IMR-90 (cell line): ENCODE measurements at regions not wholly inside any gene's neighbourhood (a gene's known extent, or its start where the extent isn't known, plus 50 kb on each side); places are given as distances from the start of the nearest gene placed in this dataset.

Experiments
- ATAC-seq: fragments of 200-7000 bp; cut with Tn5 transposase; 2 replicates; pipeline ENCODE4 v1.9.1; 2020; ENCODE audit warnings: low read depth, mild to moderate bottlenecking, moderate library complexity
- BruUV-seq: library from RNA; stranded (reverse); fragments of 400-500 nt; replicated peaks from 2 replicates; lab custom pipeline; 2021; lab: Mats Ljungman, UMichigan
- CTCF ChIA-PET: fragments of 300-600 bp; formaldehyde crosslinking; extraction: SDS; loops from one replicate; lab custom pipeline; 2021; ENCODE audit warnings: antibody characterized with exemption; lab: Yijun Ruan, JAX
- POLR2A ChIA-PET: fragments of 300-600 bp; sonication (Branson Sonifier 250); formaldehyde crosslinking; loops from one replicate; lab custom pipeline; 2022; ENCODE audit warnings: antibody characterized with exemption; ENCODE audit not compliant: unreplicated experiment; lab: Charles Lee
- DNase-seq: peaks from one replicate; pipeline ENCODE4 v3.0.0; 2013
- H2AFZ ChIP-seq: replicated peaks from 2 replicates; pipeline ENCODE3; 2013; ENCODE audit warnings: low read length, mild to moderate bottlenecking; ENCODE audit not compliant: poor library complexity
- H2AK5ac ChIP-seq: 2 replicates; pipeline ENCODE4 v1.6.1; 2013; ENCODE audit warnings: low read depth, low read length, inconsistent platforms
- H2AK9ac ChIP-seq: replicated peaks from 2 replicates; pipeline ENCODE3; 2013; ENCODE audit warnings: mild to moderate bottlenecking, low read depth, low read length, moderate library complexity; ENCODE audit not compliant: poor library complexity
- H2BK120ac ChIP-seq: 2 replicates; pipeline ENCODE4 v1.6.1; 2013; ENCODE audit warnings: low read depth, low read length, inconsistent platforms
- H2BK15ac ChIP-seq: 3 replicates; pipeline ENCODE4 v1.6.1; 2013; ENCODE audit warnings: low read depth, low read length, inconsistent platforms
- H2BK20ac ChIP-seq: 2 replicates; pipeline ENCODE4 v1.6.1; 2013; ENCODE audit warnings: low read depth, mild to moderate bottlenecking, inconsistent platforms, low read length, moderate library complexity
- H2BK5ac ChIP-seq: 2 replicates; pipeline ENCODE4 v1.6.1; 2013; ENCODE audit warnings: mild to moderate bottlenecking, low read depth, low read length, inconsistent platforms; ENCODE audit not compliant: poor library complexity, severe bottlenecking
- H3K14ac ChIP-seq: replicated peaks from 2 replicates; pipeline ENCODE4 v1.6.1; 2013; ENCODE audit warnings: low read depth, low read length, inconsistent platforms
- H3K18ac ChIP-seq: 2 replicates; pipeline ENCODE4 v1.6.1; 2013; ENCODE audit warnings: low read depth, low read length, control low read depth
- H3K23ac ChIP-seq: 2 replicates; pipeline ENCODE4 v1.6.1; 2013; ENCODE audit warnings: low read depth, low read length, inconsistent platforms
- H3K27ac ChIP-seq: 2 replicates; pipeline ENCODE4 v1.5.1; 2013; ENCODE audit warnings: mild to moderate bottlenecking, control low read depth, low read length; ENCODE audit not compliant: insufficient read depth
- H3K27me3 ChIP-seq: 2 replicates; pipeline ENCODE4 v1.6.1; 2013; ENCODE audit warnings: low read length; ENCODE audit not compliant: control insufficient read depth, insufficient read depth
- H3K36me3 ChIP-seq: 2 replicates; pipeline ENCODE4 v1.6.1; 2013; ENCODE audit warnings: low read length, mixed read lengths; ENCODE audit not compliant: control insufficient read depth, insufficient read depth
- H3K4ac ChIP-seq: 2 replicates; pipeline ENCODE4 v1.6.1; 2013; ENCODE audit warnings: low read depth, low read length, inconsistent platforms
- H3K4me1 ChIP-seq: 2 replicates; pipeline ENCODE4 v1.6.1; 2013; ENCODE audit warnings: low read length, mixed read lengths; ENCODE audit not compliant: control insufficient read depth, insufficient read depth
- H3K4me2 ChIP-seq: 2 replicates; pipeline ENCODE4 v1.6.1; 2013; ENCODE audit warnings: low read depth, mild to moderate bottlenecking, control low read depth, low read length, moderate library complexity
- H3K4me3 ChIP-seq: 2 replicates; pipeline ENCODE4 v1.5.1; 2013; ENCODE audit warnings: low read depth, mild to moderate bottlenecking, control low read depth, low read length, moderate library complexity; ENCODE audit not compliant: insufficient read depth
- H3K56ac ChIP-seq: 2 replicates; pipeline ENCODE4 v1.6.1; 2013; ENCODE audit warnings: low read length, inconsistent platforms; ENCODE audit not compliant: insufficient read depth; ENCODE audit errors: extremely low read depth
- H3K79me1 ChIP-seq, 2 experiments: 2 replicates each; pipeline ENCODE4 v1.6.1; 2013; ENCODE audit warnings: low read length in 2 of 2, inconsistent platforms in 1 of 2, low read depth in 1 of 2
- H3K9ac ChIP-seq: 2 replicates; pipeline ENCODE4 v1.6.1; 2013; ENCODE audit warnings: low read depth, low read length, control low read depth
- H3K9me1 ChIP-seq: 2 replicates; pipeline ENCODE4 v1.6.1; 2013; ENCODE audit warnings: low read length, inconsistent platforms; ENCODE audit not compliant: insufficient read depth
- H3K9me3 ChIP-seq: 2 replicates; pipeline ENCODE4 v1.6.1; 2013; ENCODE audit warnings: low read length; ENCODE audit not compliant: control insufficient read depth, insufficient read depth
- H4K20me1 ChIP-seq: 2 replicates; pipeline ENCODE4 v1.6.1; 2013; ENCODE audit warnings: low read length, inconsistent platforms; ENCODE audit not compliant: insufficient read depth
- H4K5ac ChIP-seq: 2 replicates; pipeline ENCODE4 v1.6.1; 2013; ENCODE audit warnings: mild to moderate bottlenecking, low read depth, low read length, control low read depth
- H4K8ac ChIP-seq, 2 experiments: 2 replicates each; pipeline ENCODE4 v1.6.1; 2013; ENCODE audit warnings: low read depth in 2 of 2, low read length in 2 of 2, control low read depth in 1 of 2, inconsistent platforms in 1 of 2
- H4K91ac ChIP-seq: 2 replicates; pipeline ENCODE4 v1.6.1; 2013; ENCODE audit warnings: low read depth, low read length, inconsistent platforms; ENCODE audit not compliant: insufficient read depth
- BHLHE40 ChIP-seq: fragments of 150-350 bp; IDR thresholded peaks from 2 replicates; pipeline ENCODE4 v1.6.1; 2016; ENCODE audit warnings: mild to moderate bottlenecking, low read depth, low read length
- CEBPB ChIP-seq: IDR thresholded peaks from 2 replicates; pipeline ENCODE4 v1.6.1; 2012; ENCODE audit warnings: low read depth, low read length, improper control_type of control experiment
- CHD1 ChIP-seq: IDR thresholded peaks from 2 replicates; pipeline ENCODE4 v1.6.1; 2012; ENCODE audit warnings: low read depth, low read length, improper control_type of control experiment
- CTCF ChIP-seq: conservative IDR thresholded peaks from 2 replicates; pipeline ENCODE4 v1.5.1; 2012; ENCODE audit warnings: mild to moderate bottlenecking, low read depth, low read length, improper control_type of control experiment
- ELK1 ChIP-seq: fragments of 150-350 bp; IDR thresholded peaks from 2 replicates; pipeline ENCODE4 v1.6.1; 2016; ENCODE audit warnings: low read depth, mild to moderate bottlenecking, low read length, moderate library complexity, borderline replicate concordance
- FOS ChIP-seq: fragments of 150-350 bp; IDR thresholded peaks from 2 replicates; pipeline ENCODE4 v1.6.1; 2016; ENCODE audit warnings: low read depth, low read length
- MAFK ChIP-seq: IDR thresholded peaks from 2 replicates; pipeline ENCODE4 v1.6.1; 2012; ENCODE audit warnings: low read depth, low read length, improper control_type of control experiment
- MAZ ChIP-seq: IDR thresholded peaks from 2 replicates; pipeline ENCODE4 v1.6.1; 2012; ENCODE audit warnings: low read depth, mild to moderate bottlenecking, low read length, improper control_type of control experiment, moderate library complexity, borderline replicate concordance
- MXI1 ChIP-seq: IDR thresholded peaks from 2 replicates; pipeline ENCODE4 v1.6.1; 2012; ENCODE audit warnings: low read depth, mild to moderate bottlenecking, low read length, moderate library complexity, borderline replicate concordance
- NFE2L2 ChIP-seq: fragments of 150-350 bp; IDR thresholded peaks from 2 replicates; pipeline ENCODE4 v1.6.1; 2016; ENCODE audit warnings: low read depth, mild to moderate bottlenecking, low read length
- RAD21 ChIP-seq: IDR thresholded peaks from 2 replicates; pipeline ENCODE4 v1.6.1; 2012; ENCODE audit warnings: low read length, improper control_type of control experiment
- RCOR1 ChIP-seq: IDR thresholded peaks from 2 replicates; pipeline ENCODE4 v1.6.1; 2012; ENCODE audit warnings: mild to moderate bottlenecking, low read length, improper control_type of control experiment; ENCODE audit not compliant: insufficient replicate concordance
- RFX5 ChIP-seq: IDR thresholded peaks from 2 replicates; pipeline ENCODE4 v1.8.0; 2012; ENCODE audit warnings: low read depth, mild to moderate bottlenecking, low read length, moderate library complexity
- SMC3 ChIP-seq: fragments of 150-350 bp; IDR thresholded peaks from 2 replicates; pipeline ENCODE4 v1.6.1; 2016; ENCODE audit warnings: low read depth, mild to moderate bottlenecking, antibody characterized with exemption, low read length, moderate library complexity
- USF2 ChIP-seq: fragments of 150-350 bp; IDR thresholded peaks from 2 replicates; pipeline ENCODE4 v1.6.1; 2017; ENCODE audit warnings: mild to moderate bottlenecking, antibody characterized with exemption, low read length, low read depth
- WGBS, 2 experiments: methylation state at CpG; one replicate each; pipeline versions ENCODE4 v1.1.5 to v1.1.7; 2013; ENCODE audit warnings: missing lambda C conversion rate in 2 of 2; ENCODE audit not compliant: insufficient read length in 1 of 2; ENCODE audit errors: extremely low coverage in 2 of 2; 5-methylcytosine and 5-hydroxymethylcytosine counted together
- dilution Hi-C: fragments of 300-500 bp; cut with HindIII; formaldehyde crosslinking; loops from one replicate; pipeline ENCODE4 v1.14.3; 2018; ENCODE audit warnings: low sequenced_read_pairs; ENCODE audit not compliant: unreplicated experiment
- in situ Hi-C: fragments of 300-500 bp; cut with MboI; formaldehyde crosslinking; loops from 3 replicates; pipeline ENCODE4 v1.14.3; 2019; ENCODE audit warnings: low sequenced_read_pairs, inconsistent platforms, mixed read lengths
- intact Hi-C: fragments of 100-400 bp; cut with micrococcal nuclease; formaldehyde crosslinking; loops from 2 replicates; pipeline ENCODE4 v1.10.0; 2022

- H3K36me3 ChIP-seq = no peaks in the 10 kb centered on the region
- no peak overlapping the region for H2AFZ ChIP-seq
- H2BK5ac ChIP-seq = no peak overlapping the region
- H4K20me1 ChIP-seq = no peaks in the 10 kb centered on the region
- no peak overlapping the region for H3K4me2 ChIP-seq
- DNase-seq = peak; percentile 11
- no peaks in the 10 kb centered on the region for H3K9me1 ChIP-seq
- no peak overlapping the region for H2BK120ac ChIP-seq
- H3K27ac ChIP-seq = no peak overlapping the region
- H3K4me1 ChIP-seq = no peaks in the 10 kb centered on the region
- peaks cover 5% of the 10 kb centered on the region; the same call in 1 of the 2 replicates for H3K27me3 ChIP-seq
- no peak overlapping the region for H3K9ac ChIP-seq
- H2BK20ac ChIP-seq = no peak overlapping the region
- no TSS peak for BruUV-seq
- no peak overlapping the region for H3K4me3 ChIP-seq
- dilution Hi-C loops (no loop called here), intact Hi-C loops (no loop called here), in situ Hi-C loops (no loop called here)
- no peak overlapping the region for H2BK15ac ChIP-seq
- ChIA-PET POLR2A (no interaction called here), CTCF (no interaction called here)
- H3K4ac ChIP-seq = no peak overlapping the region
- WGBS, 2 experiments = 60% methylated on average over 1 of the region's 6 CpGs; no CpG with 5 or more reads in 1 of the 2 experiments
- no peaks in the 10 kb centered on the region for H3K9me3 ChIP-seq
- no peak overlapping the region for H2AK5ac ChIP-seq
- no peak overlapping the region for H4K91ac ChIP-seq
- H3K18ac ChIP-seq = no peak overlapping the region
- no peak overlapping the region for H4K5ac ChIP-seq
- no peak overlapping the region for H2AK9ac ChIP-seq
- H3K23ac ChIP-seq = no peak overlapping the region
- H3K14ac ChIP-seq = no peak overlapping the region
- no peaks in the 10 kb centered on the region for H3K79me1 ChIP-seq
- H4K8ac ChIP-seq = no peak overlapping the region
- no peak overlapping the region for H3K56ac ChIP-seq
- no peak for ATAC-seq
- TF ChIP-seq MXI1 (no peak), RCOR1 (no peak), MAZ (no peak), NFE2L2 (no peak), RAD21 (no peak), MAFK (no peak), BHLHE40 (no peak), ELK1 (no peak), USF2 (no peak), CEBPB (no peak), CTCF (no peak), CHD1 (no peak), FOS (no peak), RFX5 (no peak), SMC3 (no peak)
Measured at GRCh38 chr6:106894978-106895702, 79.4 kb downstream of the CD24 start.
